ENCODE measurements at regions not wholly inside any gene's neighbourhood (a gene's known extent, or its start where the extent isn't known, plus 50 kb on each side); places are given as distances from the start of the nearest gene placed in this dataset.

DNA sequence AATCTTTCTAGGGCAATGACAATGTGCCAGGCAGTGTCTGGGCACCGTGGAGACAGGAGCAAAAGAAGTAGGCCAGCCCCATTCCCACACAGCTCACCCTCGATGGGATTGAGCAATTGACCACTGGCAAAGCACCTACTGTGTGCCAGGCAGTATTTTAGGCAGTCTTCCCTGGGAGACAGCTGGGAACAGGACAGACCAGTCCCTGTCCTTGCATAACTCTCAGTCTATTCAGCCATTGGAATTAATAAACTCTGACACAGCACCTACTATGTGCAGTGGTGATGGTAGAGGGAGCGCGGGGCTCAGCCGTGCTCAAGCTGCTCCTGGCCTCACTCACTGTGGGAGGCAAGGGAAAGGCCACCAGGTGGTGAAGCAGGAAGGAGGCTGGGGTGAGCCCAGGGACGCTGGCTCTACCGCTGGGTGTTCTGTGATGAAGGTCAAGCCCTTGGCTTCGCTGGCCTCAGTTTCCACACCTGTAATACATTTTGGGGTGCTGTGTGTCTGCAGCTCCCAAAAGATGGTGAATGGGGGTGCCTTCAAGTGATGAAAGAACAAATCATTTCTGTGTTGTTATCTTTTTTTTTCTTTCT lies 122.3 kb upstream of the PMEPA1 start:
- H3K27ac ChIP-seq (replicated peaks): no peak overlapping the region
- TF ChIP-seq, protein P1, sequence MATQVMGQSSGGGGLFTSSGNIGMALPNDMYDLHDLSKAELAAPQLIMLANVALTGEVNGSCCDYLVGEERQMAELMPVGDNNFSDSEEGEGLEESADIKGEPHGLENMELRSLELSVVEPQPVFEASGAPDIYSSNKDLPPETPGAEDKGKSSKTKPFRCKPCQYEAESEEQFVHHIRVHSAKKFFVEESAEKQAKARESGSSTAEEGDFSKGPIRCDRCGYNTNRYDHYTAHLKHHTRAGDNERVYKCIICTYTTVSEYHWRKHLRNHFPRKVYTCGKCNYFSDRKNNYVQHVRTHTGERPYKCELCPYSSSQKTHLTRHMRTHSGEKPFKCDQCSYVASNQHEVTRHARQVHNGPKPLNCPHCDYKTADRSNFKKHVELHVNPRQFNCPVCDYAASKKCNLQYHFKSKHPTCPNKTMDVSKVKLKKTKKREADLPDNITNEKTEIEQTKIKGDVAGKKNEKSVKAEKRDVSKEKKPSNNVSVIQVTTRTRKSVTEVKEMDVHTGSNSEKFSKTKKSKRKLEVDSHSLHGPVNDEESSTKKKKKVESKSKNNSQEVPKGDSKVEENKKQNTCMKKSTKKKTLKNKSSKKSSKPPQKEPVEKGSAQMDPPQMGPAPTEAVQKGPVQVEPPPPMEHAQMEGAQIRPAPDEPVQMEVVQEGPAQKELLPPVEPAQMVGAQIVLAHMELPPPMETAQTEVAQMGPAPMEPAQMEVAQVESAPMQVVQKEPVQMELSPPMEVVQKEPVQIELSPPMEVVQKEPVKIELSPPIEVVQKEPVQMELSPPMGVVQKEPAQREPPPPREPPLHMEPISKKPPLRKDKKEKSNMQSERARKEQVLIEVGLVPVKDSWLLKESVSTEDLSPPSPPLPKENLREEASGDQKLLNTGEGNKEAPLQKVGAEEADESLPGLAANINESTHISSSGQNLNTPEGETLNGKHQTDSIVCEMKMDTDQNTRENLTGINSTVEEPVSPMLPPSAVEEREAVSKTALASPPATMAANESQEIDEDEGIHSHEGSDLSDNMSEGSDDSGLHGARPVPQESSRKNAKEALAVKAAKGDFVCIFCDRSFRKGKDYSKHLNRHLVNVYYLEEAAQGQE (IDR thresholded peaks at IDR 0.05; ENCODE audit: insufficient replicate concordance, low read depth): no peak
- TF ChIP-seq, protein P2, sequence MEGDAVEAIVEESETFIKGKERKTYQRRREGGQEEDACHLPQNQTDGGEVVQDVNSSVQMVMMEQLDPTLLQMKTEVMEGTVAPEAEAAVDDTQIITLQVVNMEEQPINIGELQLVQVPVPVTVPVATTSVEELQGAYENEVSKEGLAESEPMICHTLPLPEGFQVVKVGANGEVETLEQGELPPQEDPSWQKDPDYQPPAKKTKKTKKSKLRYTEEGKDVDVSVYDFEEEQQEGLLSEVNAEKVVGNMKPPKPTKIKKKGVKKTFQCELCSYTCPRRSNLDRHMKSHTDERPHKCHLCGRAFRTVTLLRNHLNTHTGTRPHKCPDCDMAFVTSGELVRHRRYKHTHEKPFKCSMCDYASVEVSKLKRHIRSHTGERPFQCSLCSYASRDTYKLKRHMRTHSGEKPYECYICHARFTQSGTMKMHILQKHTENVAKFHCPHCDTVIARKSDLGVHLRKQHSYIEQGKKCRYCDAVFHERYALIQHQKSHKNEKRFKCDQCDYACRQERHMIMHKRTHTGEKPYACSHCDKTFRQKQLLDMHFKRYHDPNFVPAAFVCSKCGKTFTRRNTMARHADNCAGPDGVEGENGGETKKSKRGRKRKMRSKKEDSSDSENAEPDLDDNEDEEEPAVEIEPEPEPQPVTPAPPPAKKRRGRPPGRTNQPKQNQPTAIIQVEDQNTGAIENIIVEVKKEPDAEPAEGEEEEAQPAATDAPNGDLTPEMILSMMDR (IDR thresholded peaks at IDR 0.05; ENCODE audit: insufficient read depth, low read length): no peak
- no peak for TF ChIP-seq POLR2AphosphoS5 (IDR thresholded peaks at IDR 0.05; ENCODE audit: low read depth)
- TF ChIP-seq GABPA (IDR thresholded peaks at IDR 0.05; ENCODE audit: low read depth): no peak
- TF ChIP-seq SPI1 (IDR thresholded peaks at IDR 0.05; ENCODE audit: borderline replicate concordance, low read depth): no peak
- no peak for DNase-seq (ENCODE audit: low read depth in 1 of 2, low spot score in 1 of 2)
- no peak overlapping the region for H3K4me3 ChIP-seq (replicated peaks; ENCODE audit: insufficient read depth, low read length)
- peaks cover 2% of the 10 kb centered on the region for H3K27me3 ChIP-seq (ENCODE audit: insufficient read depth, poor library complexity, severe bottlenecking)

DNA sequence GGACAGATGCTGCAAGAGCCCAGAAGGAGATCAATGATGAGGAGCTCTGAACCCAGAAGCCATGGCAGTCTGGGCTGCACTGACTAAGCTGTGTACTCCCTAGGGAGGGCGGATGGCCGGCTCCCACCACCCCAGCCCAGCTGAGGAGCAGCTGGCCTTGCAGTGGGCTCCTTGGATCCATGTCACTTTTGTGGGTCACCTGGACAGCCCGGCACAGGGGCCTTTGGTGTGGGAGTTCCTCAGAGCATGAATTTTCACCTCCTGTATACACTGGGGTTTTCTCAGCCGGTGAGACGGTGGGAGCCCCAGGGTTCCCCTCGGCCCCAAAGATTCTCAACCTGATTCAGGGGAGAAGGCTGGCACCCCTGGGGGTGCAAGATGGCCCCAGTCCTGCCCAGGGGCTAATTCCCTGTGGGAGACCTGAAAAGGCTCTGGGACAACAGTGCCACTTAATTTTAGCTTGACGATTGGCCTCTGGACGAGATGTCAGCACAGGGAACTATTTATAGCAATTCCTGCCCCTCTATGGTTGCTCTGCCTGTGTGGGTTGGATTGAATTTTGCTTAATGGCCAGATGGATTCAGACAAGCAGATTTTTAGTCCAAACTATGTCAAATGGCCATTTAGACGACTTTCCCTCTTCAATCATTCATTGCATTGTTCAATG lies 121.6 kb upstream of the PMEPA1 start:
- no peaks in the 10 kb centered on the region for H3K27me3 ChIP-seq (ENCODE audit: insufficient read depth, poor library complexity, severe bottlenecking)
- TF ChIP-seq GABPA (IDR thresholded peaks at IDR 0.05; ENCODE audit: low read depth): no peak
- TF ChIP-seq POLR2AphosphoS5 (IDR thresholded peaks at IDR 0.05; ENCODE audit: low read depth): no peak
- TF ChIP-seq, protein P2 (IDR thresholded peaks at IDR 0.05; ENCODE audit: insufficient read depth, low read length): no peak
- TF ChIP-seq SPI1 (IDR thresholded peaks at IDR 0.05; ENCODE audit: borderline replicate concordance, low read depth): no peak
- TF ChIP-seq, protein P1 (IDR thresholded peaks at IDR 0.05; ENCODE audit: insufficient replicate concordance, low read depth): no peak

DNA sequence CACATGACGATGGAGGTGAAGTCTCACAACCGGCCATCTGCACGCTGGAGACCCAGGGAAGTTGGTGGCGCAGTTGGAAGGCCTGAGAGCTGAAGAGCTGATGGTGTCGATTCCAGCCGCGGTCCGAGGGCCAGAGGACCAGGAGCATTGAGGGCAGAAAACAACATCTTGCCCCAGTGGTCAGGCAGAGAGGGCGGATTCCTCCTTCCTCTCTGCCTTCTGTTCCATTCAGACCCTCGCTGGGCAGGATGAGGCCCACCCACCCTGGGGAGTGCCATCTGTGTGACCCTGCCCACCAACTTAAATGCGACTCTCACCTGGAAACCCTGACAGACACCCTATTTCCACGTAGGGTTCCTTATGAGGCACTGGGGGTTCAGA lies 120.7 kb upstream of the PMEPA1 start:
- Histone ChIP-seq H3K27me3 (ENCODE audit: insufficient read depth, poor library complexity, severe bottlenecking) (no peaks in the 10 kb centered on the region), H3K4me3 (replicated peaks; ENCODE audit: insufficient read depth, low read length) (no peak overlapping the region), H3K27ac (replicated peaks) (no peak overlapping the region)
- no peak for DNase-seq (ENCODE audit: low read depth in 1 of 2, low spot score in 1 of 2)
- no peak for TF ChIP-seq POLR2AphosphoS5 (IDR thresholded peaks at IDR 0.05; ENCODE audit: low read depth)
- no peak for TF ChIP-seq GABPA (IDR thresholded peaks at IDR 0.05; ENCODE audit: low read depth)
- TF ChIP-seq SPI1 (IDR thresholded peaks at IDR 0.05; ENCODE audit: borderline replicate concordance, low read depth): no peak
- TF ChIP-seq, protein P2 (IDR thresholded peaks at IDR 0.05; ENCODE audit: insufficient read depth, low read length): no peak
- TF ChIP-seq, protein P1 (IDR thresholded peaks at IDR 0.05; ENCODE audit: insufficient replicate concordance, low read depth): no peak

More for the DNA sequence above, 121.6 kb upstream of the PMEPA1 start:
- no peak overlapping the region for H3K4me3 ChIP-seq (replicated peaks; ENCODE audit: insufficient read depth, low read length)
- DNase-seq (ENCODE audit: low read depth in 1 of 2, low spot score in 1 of 2): no peak
- H3K27ac ChIP-seq (replicated peaks): no peak overlapping the region
